ENCODE measurements at regions not wholly inside any gene's neighbourhood (a gene's known extent, or its start where the extent isn't known, plus 50 kb on each side); places are given as distances from the start of the nearest gene placed in this dataset.

- no peak for DNase-seq
Measured at GRCh38 chr18:25621682-25622081, 269.7 kb upstream of the ZNF521 start.

GRCh38 chr18:25621144-25621543 is 269.2 kb upstream of the ZNF521 start:
- DNase-seq: no peak

- DNase-seq: no peak
Measured at GRCh38 chr18:25614168-25614567, 262.2 kb upstream of the ZNF521 start.

GRCh38 chr18:25612466-25612865 is 260.5 kb upstream of the ZNF521 start:
- DNase-seq: no peak

GRCh38 chr18:25608091-25608490 is 256.1 kb upstream of the ZNF521 start:
- no peak for DNase-seq

DNA sequence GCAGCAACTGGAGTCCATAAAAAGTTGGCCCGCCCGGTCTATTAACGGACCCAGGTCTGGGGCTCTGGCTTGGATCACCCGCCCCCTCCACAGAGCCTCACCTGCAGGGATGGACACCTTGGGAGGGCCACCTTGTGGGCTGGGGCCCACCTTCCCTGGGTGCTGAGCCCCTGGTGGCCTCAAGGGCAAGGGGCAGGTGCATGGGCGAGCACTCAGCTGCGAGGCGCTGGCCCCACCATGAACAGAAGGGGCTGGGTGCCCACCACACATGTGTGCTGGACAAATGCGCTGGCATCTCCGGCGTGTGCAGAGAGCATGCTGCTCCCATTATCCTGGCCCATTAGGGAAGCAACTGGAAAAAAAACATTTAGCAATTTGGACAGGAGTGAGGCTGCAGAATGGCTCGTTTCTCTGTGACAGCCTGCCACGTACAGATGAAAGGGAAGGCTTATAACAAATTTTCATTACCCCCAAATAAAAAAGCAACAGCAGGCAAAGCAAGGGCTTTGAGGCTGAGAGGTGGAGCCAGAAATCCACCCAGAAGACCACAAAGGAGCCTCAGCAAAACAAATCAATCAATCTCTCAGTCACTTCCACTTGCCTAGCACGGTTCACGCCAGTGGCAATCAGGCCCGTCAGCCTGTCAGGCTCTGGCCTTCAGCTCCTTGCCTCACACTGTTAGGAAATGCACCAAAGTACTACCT is 253.1 kb upstream of the ZNF521 start:
- DNase-seq: no peak

- DNase-seq: no peak
Measured at GRCh38 chr18:25604196-25604893, 252.4 kb upstream of the ZNF521 start.

GRCh38 chr18:25599443-25599842 is 247.5 kb upstream of the ZNF521 start:
- DNase-seq: no peak

DNA sequence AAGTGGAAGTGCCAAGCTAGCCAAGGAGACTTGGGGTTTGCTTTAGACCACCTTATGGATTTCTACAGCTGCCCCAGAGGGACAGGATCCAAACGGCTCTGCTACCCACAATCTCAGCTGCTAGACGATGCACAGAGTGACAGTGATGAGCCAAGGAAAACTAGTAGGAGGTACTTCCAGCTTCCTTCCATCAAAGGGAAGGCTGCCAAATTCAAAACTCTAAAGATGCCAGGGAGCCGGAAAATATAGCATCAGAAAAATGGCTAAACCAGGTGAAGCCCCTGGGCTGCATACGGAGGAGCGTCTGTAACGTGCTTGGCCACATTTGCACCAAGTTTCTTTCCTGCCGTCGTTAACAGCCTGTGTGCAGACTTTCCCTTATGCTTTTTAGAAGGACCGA is 245.5 kb upstream of the ZNF521 start:
- DNase-seq: no peak

DNA sequence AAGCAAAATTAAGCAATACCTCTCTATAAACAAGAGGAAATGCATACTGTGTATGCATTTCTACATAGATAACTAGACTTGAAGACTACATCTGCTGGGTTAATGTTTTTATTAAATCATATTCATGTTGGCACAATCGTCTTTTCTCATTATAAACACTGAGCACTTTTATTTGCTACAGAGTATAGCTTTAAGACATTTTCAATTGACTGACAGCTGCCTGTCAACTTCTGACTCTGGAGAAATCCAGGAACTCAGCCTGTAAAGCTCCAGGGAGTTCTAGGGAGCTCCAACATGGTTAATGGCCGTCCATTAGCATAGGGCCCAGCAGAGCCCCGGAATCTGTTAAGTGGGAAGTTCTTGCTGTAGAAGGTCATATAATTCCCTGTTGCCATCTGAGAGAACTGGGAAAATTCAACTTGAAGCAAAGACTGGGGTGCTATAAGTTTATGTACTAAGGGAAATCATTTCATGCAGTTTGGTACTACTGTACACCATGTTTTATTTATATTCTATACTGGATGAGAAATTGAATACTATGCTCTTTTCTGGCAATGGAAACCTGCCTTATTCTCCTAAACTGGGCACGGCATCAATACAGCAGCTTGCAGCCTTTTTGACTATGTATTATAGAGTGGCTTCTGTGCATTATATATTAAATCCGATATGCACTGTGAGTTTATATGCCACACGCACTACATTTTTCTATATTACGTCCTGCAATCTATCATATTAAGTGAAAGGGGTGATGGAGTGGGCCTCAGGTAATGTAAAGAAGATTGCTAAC is 243.5 kb upstream of the ZNF521 start:
- no peak for DNase-seq

DNA sequence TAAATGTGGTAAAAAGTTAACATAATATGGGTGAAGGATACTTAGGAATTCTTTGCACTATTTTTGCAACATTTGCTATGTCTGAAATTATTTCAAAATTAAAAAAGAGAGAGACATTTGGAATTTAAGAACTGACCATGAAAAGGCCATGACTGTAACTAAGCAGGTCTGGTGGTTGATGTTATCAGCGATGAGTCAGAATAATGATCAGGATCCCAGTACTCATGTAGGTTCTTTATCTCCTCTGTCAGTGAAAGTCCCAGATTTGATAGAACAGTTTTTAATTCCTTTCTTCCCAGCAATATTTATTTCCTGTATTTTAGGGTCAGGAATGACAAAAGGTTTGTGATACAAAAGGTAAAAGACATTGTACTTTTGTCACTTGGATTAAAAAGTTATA is 242.4 kb upstream of the ZNF521 start:
- DNase-seq: no peak

DNA sequence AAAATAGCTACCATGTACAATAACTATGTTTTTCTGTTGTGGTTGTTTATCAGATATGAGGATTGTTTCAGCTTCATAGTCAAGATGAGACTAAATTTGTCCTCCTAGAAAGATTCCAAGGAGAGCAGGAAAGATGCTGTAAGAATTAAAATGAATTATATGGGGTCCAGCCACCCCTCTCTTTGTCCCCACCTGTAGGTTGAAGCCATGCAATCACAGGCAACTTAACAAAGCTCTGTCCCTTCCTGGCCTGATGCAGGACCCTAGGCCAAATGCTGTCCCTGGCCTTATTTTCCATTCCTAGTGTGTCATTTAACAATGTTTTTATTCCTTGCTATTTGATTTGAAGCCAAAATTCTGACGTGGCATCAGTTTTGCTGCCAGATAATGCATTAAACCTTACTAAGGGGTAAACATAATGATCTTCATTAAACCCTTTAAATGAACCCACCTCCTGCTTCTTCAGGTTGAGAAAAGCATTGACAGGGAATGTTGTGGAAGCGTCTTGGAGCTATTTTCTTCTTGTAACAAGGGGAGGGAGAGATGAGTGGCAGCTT is 240.9 kb upstream of the ZNF521 start:
- no peak for DNase-seq

DNA sequence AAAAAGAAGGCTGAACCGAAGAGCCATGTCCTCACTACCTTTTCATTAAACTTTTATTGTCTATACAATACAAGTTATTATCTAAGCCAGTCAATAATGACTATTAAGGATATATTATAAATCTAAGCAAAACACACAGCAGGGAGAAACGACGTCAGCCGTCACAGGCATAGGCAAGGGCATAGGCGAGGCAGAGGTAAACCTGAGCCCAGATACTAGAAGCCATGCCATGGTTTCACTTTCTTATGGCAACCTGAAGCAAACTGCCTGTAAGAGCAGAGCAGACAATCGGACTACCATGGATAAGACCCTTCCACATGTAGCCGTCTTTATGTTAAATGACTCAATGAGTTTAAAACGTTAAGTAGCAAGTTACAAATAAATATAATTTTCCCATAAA is 238.5 kb upstream of the ZNF521 start:
- DNase-seq: no peak

- DNase-seq: no peak
Measured at GRCh38 chr18:25587545-25587944, 235.6 kb upstream of the ZNF521 start.

- DNase-seq: no peak
Measured at GRCh38 chr18:25568986-25569385, 217.0 kb upstream of the ZNF521 start.

GRCh38 chr18:25563816-25564683 is 212.1 kb upstream of the ZNF521 start:
- no peak for DNase-seq

- no peak for DNase-seq
Measured at GRCh38 chr18:25563346-25563745, 211.4 kb upstream of the ZNF521 start.

DNA sequence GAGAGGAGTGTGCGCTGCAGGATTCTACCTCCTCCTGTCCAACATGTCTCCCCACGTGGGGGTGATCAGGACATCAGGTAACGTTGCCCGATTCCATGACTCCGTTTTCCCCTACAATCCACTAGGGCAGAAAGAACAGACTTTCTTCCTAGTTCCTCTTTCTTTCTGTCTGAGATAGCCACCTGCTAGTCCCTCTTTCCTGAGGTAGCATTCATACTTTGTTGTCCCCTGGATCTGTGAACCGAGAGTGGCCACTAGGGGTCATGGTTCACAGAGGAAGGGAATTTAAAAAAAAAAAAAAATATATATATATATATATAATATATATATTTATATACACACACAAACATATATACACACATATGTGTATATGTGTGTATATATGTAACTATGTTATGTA is 210.0 kb upstream of the ZNF521 start:
- DNase-seq: peak; percentile 59

DNA sequence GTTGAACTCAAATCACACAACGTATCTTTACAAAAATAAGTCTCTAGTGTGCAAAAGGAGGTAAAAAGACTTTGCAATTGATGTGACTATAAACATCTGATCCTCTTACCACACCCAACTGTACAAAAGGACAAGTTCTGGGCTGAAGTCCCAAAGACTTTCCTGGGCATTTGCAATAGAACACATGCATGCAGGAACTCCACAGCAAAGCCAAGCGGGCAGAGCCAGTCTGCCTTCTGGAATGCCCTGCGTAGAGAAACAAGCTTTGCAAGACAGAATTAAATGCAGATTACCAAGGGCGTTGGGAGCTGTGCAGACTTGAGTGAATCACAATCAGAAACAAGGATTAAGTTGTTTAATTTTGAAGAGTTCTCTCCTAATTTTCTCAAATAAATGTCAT is 208.4 kb upstream of the ZNF521 start:
- DNase-seq: no peak

DNA sequence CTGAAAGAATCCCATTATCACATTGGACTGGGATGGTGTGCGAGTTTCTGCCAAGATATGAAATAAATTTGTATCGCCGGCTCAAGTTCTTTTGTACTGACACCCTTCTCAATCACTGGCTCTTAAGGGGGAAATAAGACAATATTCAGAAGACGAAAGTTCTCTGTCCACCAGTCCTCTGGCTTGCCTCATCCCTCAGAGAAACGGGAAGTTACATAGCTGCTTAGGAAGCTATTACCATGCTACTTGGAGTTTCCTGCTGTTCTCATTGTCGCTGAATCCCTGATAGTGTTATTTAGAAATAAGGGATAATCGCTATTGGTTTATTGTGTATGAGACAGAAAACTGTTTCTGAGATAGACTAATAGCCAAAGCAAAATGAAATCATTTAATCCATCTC is 205.0 kb upstream of the ZNF521 start:
- DNase-seq: no peak

- DNase-seq: no peak
Measured at GRCh38 chr18:25553631-25554263, 201.8 kb upstream of the ZNF521 start.

Data from RPMI8226 (cell line).